Transverse colon (tissue), 4 donors: ENCODE measurements at regions not wholly inside any gene's neighbourhood (a gene's known extent, or its start where the extent isn't known, plus 50 kb on each side); places are given as distances from the start of the nearest gene placed in this dataset.

ENCODE experiments used
- DNase-seq: peaks from one replicate; pipeline ENCODE4 v3.0.0-alpha.2; 2019
- H3K27ac ChIP-seq, 4 donors: fragments of 200-600 bp; sonication (generic); 2 replicates each; pipeline ENCODE4 v1.5.1; 2016 to 2018; ENCODE audit warnings: inconsistent platforms in 4 of 4
- H3K27me3 ChIP-seq: fragments of 200-600 bp; sonication (generic); 2 replicates; pipeline ENCODE4 v1.5.1; 2017; ENCODE audit warnings: inconsistent platforms
- H3K36me3 ChIP-seq, 4 donors: fragments of 200-600 bp; sonication (generic); 2 replicates each; pipeline ENCODE4 v1.5.1; 2017 to 2019; ENCODE audit warnings: inconsistent platforms in 4 of 4
- H3K4me1 ChIP-seq, 4 donors: fragments of 200-600 bp; sonication (generic); 2 replicates each; pipeline ENCODE4 v1.5.1; 2017 to 2020; ENCODE audit warnings: inconsistent platforms in 4 of 4
- H3K4me3 ChIP-seq, 4 donors: fragments of 200-600 bp; sonication (generic); 1 replicate in 1 of 4; 2 replicates in 3 of 4; pipeline versions ENCODE4 v1.5.1 to v1.6.1; 2017 to 2019; ENCODE audit warnings: inconsistent platforms in 4 of 4
- H3K9me3 ChIP-seq, 2 donors: fragments of 200-600 bp; sonication (generic); 2 replicates each; pipeline ENCODE4 v1.5.1; 2017 to 2019; ENCODE audit warnings: inconsistent platforms in 2 of 2
- CTCF ChIP-seq, 5 experiments: fragments of 200-600 bp in 3 of 5; fragments of 450-650 bp in 2 of 5; sonication (generic) in 3 of 5; IDR thresholded peaks; 1 replicate in 2 of 5; 2 replicates in 3 of 5; pipeline ENCODE4 v1.5.1; 2016 to 2017; ENCODE audit warnings: antibody characterized with exemption in 5 of 5, inconsistent platforms in 3 of 5, mild to moderate bottlenecking in 2 of 5, moderate library complexity in 1 of 5
- EP300 ChIP-seq: sonication (generic); formaldehyde crosslinking; IDR thresholded peaks from one replicate; pipeline ENCODE4 v1.6.1; 2017; ENCODE audit warnings: antibody characterized with exemption, low read depth
- POLR2A ChIP-seq: fragments of 450-650 bp; IDR thresholded peaks from one replicate; pipeline ENCODE4 v1.6.1; 2016; ENCODE audit warnings: antibody characterized with exemption, mild to moderate bottlenecking, moderate library complexity
- POLR2AphosphoS5 ChIP-seq, 3 donors: sonication (generic); formaldehyde crosslinking; IDR thresholded peaks; one replicate each; pipeline ENCODE4 v1.6.1; 2016; ENCODE audit warnings: antibody characterized with exemption in 3 of 3
- WGBS, 2 donors: methylation state at CpG; one replicate each; pipeline ENCODE4 v1.1.5; 2018; ENCODE audit warnings: low coverage in 1 of 2; 5-methylcytosine and 5-hydroxymethylcytosine counted together
- in situ Hi-C, 4 donors: fragments of 200-750 bp; cut with MboI; loops; one replicate each; pipeline versions ENCODE4 v1.15.0 to v1.15.1; 2017; ENCODE audit warnings: low sequenced_read_pairs in 3 of 4, low pct_ligation_motif_present in 1 of 4, low pct_unique_long_range_greater_than_20kb in 1 of 4
- intact Hi-C: fragments of 100-400 bp; cut with DNase I; formaldehyde crosslinking; loops from one replicate; pipeline ENCODE4 v1.15.1; 2023; ENCODE audit warnings: low total_unique reads

- in situ Hi-C loops, result no loop called here
- H3K9me3 ChIP-seq, result no peaks in the 10 kb centered on the region
- 68 to 76% methylated on average over 5 of the region's 5 CpGs for WGBS, 2 donors
- H3K4me3 ChIP-seq, result no peak overlapping the region
- TF ChIP-seq CTCF (IDR thresholded peaks at IDR 0.05), result no peak
- no peak for TF ChIP-seq POLR2A
- TF ChIP-seq POLR2AphosphoS5 (IDR thresholded peaks at IDR 0.05), result no peak
- TF ChIP-seq EP300, result no peak
- no peaks in the 10 kb centered on the region for H3K27me3 ChIP-seq
- intact Hi-C loops, result no loop called here
- H3K4me1 ChIP-seq, result no peaks in the 10 kb centered on the region
- H3K27ac ChIP-seq, result no peak overlapping the region
- DNase-seq, result no peak
- H3K36me3 ChIP-seq, result no peaks in the 10 kb centered on the region
Observed at GRCh38 chr11:103624708-103625623, 411.5 kb upstream of the DDI1 start.

GRCh38 chr11:103625624-103625965 lies 410.8 kb upstream of the DDI1 start:
- no peaks in the 10 kb centered on the region for H3K4me1 ChIP-seq
- intact Hi-C loops, result no loop called here
- TF ChIP-seq CTCF (IDR thresholded peaks at IDR 0.05) (no peak), EP300 (no peak), POLR2AphosphoS5 (IDR thresholded peaks at IDR 0.05) (no peak), POLR2A (no peak)
- no peaks in the 10 kb centered on the region for H3K36me3 ChIP-seq
- WGBS, 2 donors, result 0% methylated on average over 1 of the region's 1 CpG
- H3K27ac ChIP-seq, result no peak overlapping the region
- DNase-seq, result no peak
- H3K9me3 ChIP-seq, result no peaks in the 10 kb centered on the region
- H3K4me3 ChIP-seq, result no peak overlapping the region
- no peaks in the 10 kb centered on the region for H3K27me3 ChIP-seq
- in situ Hi-C loops, result no loop called here

GRCh38 chr11:103628121-103628520 lies 408.3 kb upstream of the DDI1 start:
- H3K27ac ChIP-seq, result no peak overlapping the region
- no peak for DNase-seq
- no peaks in the 10 kb centered on the region for H3K36me3 ChIP-seq
- no peak overlapping the region for H3K4me3 ChIP-seq
- intact Hi-C loops (no loop called here), in situ Hi-C loops (no loop called here)
- H3K27me3 ChIP-seq, result no peaks in the 10 kb centered on the region
- no peak for TF ChIP-seq POLR2AphosphoS5 (IDR thresholded peaks at IDR 0.05)
- TF ChIP-seq POLR2A, result no peak
- no peak for TF ChIP-seq EP300
- no peak for TF ChIP-seq CTCF (IDR thresholded peaks at IDR 0.05)
- H3K4me1 ChIP-seq, result no peaks in the 10 kb centered on the region
- WGBS, 2 donors, result 72 to 86% methylated on average over 4 of the region's 4 CpGs
- H3K9me3 ChIP-seq, result no peaks in the 10 kb centered on the region

- H3K4me1 ChIP-seq, result no peaks in the 10 kb centered on the region
- intact Hi-C loops, result no loop called here
- TF ChIP-seq POLR2A (no peak), EP300 (no peak), CTCF (IDR thresholded peaks at IDR 0.05) (no peak), POLR2AphosphoS5 (IDR thresholded peaks at IDR 0.05) (no peak)
Observed at GRCh38 chr11:103631841-103632240, 404.6 kb upstream of the DDI1 start.

More at GRCh38 chr11:103631841-103632240, 404.6 kb upstream of the DDI1 start:
- no peak for DNase-seq
- Histone ChIP-seq H3K9me3 (no peaks in the 10 kb centered on the region), H3K27ac (no peak overlapping the region), H3K27me3 (no peaks in the 10 kb centered on the region), H3K4me3 (no peak overlapping the region), H3K36me3 (no peaks in the 10 kb centered on the region)
- in situ Hi-C loops, result no loop called here
- WGBS, 2 donors, result 5% methylated on average over 1 of the region's 1 CpG; no CpG with 5 or more reads in 1 of the 2 donors
